Fibroblast of skin of right biceps (primary cell): ENCODE measurements at regions not wholly inside any gene's neighbourhood (a gene's known extent, or its start where the extent isn't known, plus 50 kb on each side); places are given as distances from the start of the nearest gene placed in this dataset.
"Not testable (repeated sequence)": the region's sequence is repeated elsewhere in the genome, so short reads cannot be mapped to it uniquely, and the experiment has no call there.

Experiments
- DNase-seq: peaks from one replicate; pipeline ENCODE4 v3.0.0-alpha.2; 2013

DNA sequence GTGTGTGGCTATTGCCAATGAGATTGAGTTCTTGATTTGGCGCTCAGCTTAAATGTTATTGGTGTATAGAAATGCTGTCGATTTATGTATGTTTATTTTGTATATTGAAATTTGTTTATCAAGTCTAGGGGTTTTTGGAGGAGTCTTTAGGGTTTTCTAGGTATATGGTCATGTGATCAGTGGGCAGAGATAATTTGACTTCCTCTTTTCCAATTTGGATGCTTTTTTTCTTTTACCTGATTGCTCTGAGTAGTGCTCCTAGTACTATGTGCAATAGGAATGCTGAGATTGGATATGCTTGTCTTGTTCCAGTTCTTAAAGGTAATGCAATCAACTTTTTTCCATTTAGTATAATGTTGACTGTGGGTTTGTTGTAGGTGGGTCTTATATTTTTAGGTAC lies 99.8 kb upstream of the PMCH start:
- DNase-seq, result no peak

DNA sequence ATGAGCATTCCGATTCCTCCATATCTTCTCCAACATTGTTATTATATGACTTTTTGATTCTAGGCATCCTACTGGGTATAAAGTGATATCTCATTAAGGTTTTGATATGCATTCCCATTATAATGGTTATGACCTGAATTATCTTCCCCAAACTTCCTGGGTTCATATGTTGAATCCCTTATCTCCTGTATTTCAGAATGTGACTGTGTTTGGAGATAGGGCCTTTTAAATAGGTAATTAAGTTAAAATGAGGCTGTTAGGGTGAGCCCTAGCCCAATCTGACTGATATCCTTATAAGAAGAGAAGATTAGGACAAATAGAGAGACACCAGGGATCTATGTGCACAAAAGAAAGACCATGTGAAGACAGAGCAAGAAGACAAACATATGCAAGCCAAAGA lies 96.9 kb upstream of the PMCH start:
- DNase-seq, result no peak

DNA sequence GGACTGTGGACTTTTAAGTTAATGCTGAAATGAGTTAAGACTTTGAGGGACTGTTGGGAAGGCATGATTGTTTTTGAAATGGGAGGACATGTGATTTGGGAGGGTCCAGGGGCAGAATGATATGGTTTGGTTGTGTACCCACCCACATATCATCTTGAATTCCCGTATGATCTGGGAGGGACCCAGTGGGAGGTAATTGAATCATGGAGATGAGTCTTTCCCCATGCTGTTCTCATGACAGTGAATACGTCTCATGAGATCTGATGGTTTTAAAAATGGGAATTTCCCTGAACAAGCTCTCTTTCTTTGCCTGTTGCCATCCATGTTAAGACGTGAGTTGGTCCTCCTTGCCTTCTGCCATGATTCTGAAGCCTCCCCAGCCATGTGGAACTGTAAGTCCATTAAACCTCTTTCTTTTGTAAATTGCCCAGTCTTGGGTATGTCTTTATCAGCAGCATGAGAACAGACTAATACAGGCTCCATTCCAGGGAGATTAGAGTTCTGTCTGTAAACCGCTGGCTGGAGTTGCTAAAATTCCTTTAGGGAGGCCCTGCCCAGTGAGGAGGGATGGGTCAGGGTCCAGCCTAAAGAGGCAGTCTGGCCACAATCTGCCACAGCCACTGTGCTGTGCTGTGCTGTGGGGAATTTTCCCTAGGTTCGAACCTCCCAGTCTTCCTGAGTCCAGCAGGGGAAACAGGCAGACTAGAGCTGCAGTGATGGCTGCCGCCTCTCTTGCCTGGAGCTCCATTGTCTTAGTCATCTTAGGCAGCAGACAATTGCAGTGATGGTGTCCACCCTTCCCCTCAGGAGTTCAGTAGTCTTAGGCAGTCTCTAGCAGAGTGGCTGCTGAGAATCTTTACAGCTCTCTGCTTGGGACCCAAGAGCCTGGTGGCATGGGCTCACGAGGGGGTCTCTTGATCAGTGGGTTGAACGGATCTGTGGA lies 94.1 kb upstream of the PMCH start:
- DNase-seq, result not testable (repeated sequence)

DNA sequence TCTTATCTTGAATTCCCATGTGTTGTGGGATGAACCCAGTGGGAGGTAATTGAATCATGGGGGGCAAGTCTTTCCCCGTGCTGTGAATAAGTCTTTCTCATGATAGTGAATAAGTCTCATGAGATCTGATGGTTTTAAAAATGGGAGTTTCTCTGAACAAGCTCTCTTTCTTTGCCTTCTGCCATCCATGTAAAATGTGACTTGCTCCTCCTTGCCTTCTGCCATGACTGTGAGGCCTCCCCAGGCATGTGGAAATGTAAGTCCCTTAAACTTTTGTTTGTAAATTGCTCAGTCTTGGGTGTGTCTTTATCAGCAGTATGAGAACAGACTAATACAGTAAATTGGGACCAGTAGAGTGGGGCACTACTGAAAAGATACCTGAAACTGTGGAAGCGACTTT lies 92.1 kb upstream of the PMCH start:
- not testable (repeated sequence) for DNase-seq

- DNase-seq, result no peak
Measured at GRCh38 chr12:102281231-102281630, 83.6 kb upstream of the PMCH start.

DNA sequence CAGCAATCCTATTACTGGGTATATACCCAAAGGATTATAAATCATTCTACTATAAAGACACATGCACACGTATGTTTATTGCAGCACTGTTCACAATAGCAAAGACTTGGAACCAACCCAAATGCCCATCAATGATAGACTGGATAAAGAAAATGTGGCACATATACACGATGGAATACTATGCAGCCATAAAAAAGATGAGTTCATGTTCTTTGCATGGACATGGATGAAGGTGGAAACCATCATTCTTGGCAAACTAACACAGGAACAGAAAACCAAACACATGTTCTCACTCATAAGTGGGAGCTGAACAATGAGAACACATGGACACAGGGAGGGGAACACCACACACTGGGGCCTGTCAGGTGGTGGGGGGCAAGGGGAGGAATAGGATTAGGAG lies 58.1 kb upstream of the PMCH start:
- not testable (repeated sequence) for DNase-seq

DNA sequence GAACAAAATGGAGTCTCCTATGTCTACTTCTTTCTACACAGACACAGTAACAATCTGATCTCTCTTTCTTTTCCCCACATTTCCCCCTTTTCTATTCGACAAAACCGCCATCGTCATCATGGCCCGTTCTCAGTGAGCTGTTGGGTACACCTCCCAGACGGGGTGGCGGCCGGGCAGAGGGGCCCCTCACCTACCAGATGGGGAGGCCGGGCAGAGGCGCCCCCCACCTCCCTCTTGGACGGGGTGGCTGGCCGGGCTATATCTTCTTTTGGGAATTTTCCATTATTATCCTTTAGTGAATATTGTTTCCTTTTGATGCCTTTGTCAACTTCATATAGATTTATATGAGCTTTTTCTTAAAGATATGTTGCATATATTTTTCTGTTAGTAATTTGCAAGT lies 53.4 kb upstream of the PMCH start:
- DNase-seq, result not testable (repeated sequence)

DNA sequence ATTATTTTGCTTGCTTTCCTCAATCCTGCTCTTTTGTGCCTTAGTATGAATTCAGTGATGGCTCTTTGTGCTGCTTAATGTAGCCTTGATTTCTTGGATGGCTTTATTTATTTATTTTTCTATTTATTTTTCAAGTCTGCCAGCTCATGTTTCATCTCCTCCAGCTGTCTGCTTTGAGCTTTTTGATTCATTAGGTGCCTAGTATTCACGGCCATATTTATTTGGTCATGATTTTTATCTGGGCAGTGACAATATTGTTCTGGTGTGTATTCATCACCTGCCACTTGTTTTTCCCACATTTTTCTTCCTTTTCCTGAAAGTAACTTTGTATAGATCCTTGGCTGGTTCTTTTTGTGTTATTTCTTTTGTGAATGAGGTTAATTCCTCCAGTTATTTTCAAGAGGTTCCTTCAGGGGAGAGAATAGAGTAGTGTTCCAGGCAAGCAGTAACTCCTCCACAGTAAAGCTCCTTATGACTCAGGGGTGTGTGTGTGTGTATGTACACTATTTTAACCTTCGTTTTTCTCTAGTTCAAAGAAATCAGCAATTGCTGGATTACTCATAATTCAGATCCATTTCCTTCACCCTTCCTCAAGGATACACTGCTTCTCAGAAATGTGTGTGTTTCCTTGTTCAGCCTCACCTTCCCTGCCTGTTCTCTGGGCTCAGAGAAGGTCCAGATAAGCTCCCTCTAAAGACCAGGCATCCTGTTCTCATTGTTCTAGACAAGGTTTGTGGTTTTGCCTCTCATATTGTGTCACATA lies 51.6 kb upstream of the PMCH start:
- DNase-seq, result no peak
